HG02885 (cell line): ENCODE measurements at regions not wholly inside any gene's neighbourhood (a gene's known extent, or its start where the extent isn't known, plus 50 kb on each side); places are given as distances from the start of the nearest gene placed in this dataset.

ENCODE experiments used
- ATAC-seq: cut with Tn5 transposase; IDR thresholded peaks from one replicate; pipeline ENCODE4 v1.9.1; 2021; ENCODE audit warnings: mild to moderate bottlenecking; ENCODE audit not compliant: unreplicated experiment, poor library complexity

DNA sequence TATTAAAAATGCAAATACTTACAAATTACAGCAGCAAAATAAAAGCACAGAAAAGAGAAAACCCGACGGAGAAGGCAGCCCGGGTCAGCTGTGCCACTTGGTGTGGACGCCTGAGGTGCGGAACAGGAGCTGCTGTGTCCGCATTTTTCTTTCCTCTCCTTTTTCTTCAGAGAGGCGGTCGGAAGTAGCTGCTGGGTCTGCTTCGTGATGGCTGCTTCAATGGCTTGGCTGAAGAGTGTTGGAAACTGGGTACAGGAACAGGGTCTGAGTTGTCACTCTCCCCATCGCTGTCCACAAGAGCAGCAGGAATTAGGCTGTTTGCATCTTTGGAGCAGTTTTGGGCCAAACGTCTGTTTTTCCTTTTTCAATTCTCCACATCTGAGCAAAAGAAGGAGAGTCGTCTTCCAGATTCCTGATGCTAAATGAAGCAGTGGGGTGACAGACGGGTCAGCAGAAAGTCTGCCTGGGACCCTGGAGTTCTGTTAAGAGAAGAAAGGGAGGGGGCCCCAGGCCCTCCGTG, 53.5 kb upstream of the ARL8B start:
- ATAC-seq, result no peak

DNA sequence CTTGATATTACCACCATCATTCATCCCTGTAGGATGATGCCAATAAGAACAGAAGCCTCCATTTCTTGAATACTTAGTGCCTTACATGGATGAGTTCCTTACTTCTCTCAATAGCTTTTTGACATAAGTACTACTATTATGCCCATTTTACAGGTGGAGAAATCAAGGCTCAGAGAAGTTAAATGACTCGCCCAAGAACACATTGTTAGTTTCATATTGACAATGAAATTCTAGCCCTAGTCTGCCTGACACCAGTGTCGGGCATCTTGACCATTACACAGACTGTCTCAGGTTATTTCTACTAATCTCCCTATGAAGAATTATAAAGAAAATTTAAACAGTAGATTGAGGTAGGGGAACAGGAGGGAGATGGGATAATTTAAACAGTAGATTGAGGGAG, 52.5 kb upstream of the ARL8B start:
- ATAC-seq, result no peak

DNA sequence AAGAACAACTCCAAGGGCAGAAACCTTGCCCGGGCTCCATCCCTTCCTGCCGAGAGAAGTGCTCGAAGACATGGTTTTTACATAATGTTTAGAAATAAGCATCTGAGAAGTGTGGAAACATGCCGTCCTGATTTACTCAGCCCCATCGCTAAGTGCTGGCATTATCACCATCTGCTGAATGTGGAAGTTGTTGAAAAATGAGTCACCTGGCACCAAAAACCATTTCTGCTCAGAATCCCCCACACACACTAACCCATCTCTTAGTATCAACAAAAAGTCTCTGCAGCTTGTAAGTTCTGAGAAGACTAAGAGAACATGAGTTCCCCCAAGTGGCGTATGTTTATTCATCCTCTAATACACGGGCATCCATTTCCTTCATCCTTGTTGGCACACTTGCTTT, 51.0 kb upstream of the ARL8B start:
- no peak for ATAC-seq

DNA sequence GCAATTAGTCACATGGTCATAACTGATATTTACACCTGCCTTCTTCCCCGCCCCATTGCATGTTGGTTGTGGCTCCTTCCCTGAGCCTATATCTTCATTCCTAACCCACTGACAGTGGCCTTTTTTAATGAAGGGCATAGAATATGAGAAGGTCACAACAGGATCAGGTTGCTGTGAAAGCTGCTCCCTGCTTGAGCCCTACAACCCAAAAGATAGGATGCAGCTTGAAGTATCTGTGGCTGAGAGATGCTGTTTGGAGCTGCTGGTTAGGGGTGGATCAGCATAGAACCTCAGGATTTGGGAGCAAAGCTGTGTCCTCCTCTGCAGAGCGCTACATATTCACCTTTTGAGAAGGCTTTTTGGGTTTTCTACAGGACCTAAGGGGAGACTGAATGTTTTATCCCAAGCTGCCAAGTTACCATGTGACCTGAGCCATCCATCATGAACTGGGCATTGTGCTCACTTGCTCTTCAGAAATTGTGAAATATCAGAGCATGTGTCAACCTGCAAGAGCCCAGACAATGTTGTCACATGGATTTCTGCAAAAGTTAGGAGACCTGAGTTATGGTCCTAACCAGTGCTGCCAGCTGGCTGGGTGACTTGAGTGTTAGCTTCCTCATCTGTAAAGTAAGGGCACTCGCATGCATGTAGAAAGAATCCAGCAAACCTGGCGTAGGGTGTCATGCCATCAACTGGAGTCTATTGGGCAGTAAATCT, 49.8 kb upstream of the ARL8B start:
- ATAC-seq, result no peak
